SU-DHL-6 (cell line): ENCODE measurements at regions not wholly inside any gene's neighbourhood (a gene's known extent, or its start where the extent isn't known, plus 50 kb on each side); places are given as distances from the start of the nearest gene placed in this dataset.
"Not testable (repeated sequence)": the region's sequence is repeated elsewhere in the genome, so short reads cannot be mapped to it uniquely, and the experiment has no call there.

Source experiments
- H2AFZ ChIP-seq: fragments of 200-600 bp; sonication (generic); 2 replicates; pipeline ENCODE4 v1.6.1; 2014; ENCODE audit warnings: low read depth, mild to moderate bottlenecking, moderate library complexity, mixed read lengths, antibody characterized with exemption, low read length; ENCODE audit not compliant: severe bottlenecking
- H3F3A ChIP-seq: fragments of 200-600 bp; shearing (Covaris generic); 2 replicates; pipeline ENCODE4 v1.6.0; 2016; ENCODE audit warnings: antibody characterized with exemption, mild to moderate bottlenecking; ENCODE audit not compliant: insufficient read depth
- H3K27ac ChIP-seq: fragments of 200-600 bp; sonication (generic); 2 replicates; pipeline ENCODE4 v1.5.1; 2016; ENCODE audit warnings: low read depth, mild to moderate bottlenecking, low read length, moderate library complexity, mixed read lengths
- H3K27me3 ChIP-seq: fragments of 200-600 bp; sonication (generic), shearing (Covaris generic); 2 replicates; pipeline ENCODE4 v1.6.0; 2014; ENCODE audit warnings: mild to moderate bottlenecking, low read length
- H3K36me3 ChIP-seq: fragments of 200-600 bp; sonication (generic); 2 replicates; pipeline ENCODE4 v1.6.1; 2014; ENCODE audit warnings: mild to moderate bottlenecking, low read length, mixed read lengths
- H3K4me2 ChIP-seq: fragments of 300-600, 200-600 bp; shearing (Covaris generic), sonication (generic); 2 replicates; pipeline ENCODE4 v1.6.0; 2014; ENCODE audit warnings: low read length, low read depth, mild to moderate bottlenecking; ENCODE audit not compliant: poor library complexity, severe bottlenecking
- H3K4me3 ChIP-seq: fragments of 200-600 bp; sonication (generic); 2 replicates; pipeline ENCODE4 v1.5.1; 2014; ENCODE audit warnings: antibody characterized with exemption, low read length, mild to moderate bottlenecking, mixed read lengths; ENCODE audit not compliant: insufficient read depth, poor library complexity, severe bottlenecking
- H3K79me2 ChIP-seq: fragments of 200-600 bp; sonication (generic); 2 replicates; pipeline ENCODE4 v1.6.1; 2014; ENCODE audit warnings: mild to moderate bottlenecking, low read length, moderate library complexity; ENCODE audit not compliant: insufficient read depth
- H3K9ac ChIP-seq: fragments of 200-600 bp; sonication (generic); 2 replicates; pipeline ENCODE4 v1.7.0; 2014; ENCODE audit warnings: mild to moderate bottlenecking, low read length
- H3K9me2 ChIP-seq: fragments of 200-600 bp; sonication (generic); replicated peaks from 2 replicates; pipeline ENCODE4 v1.6.1; 2014; ENCODE audit warnings: low read length; ENCODE audit not compliant: insufficient read depth
- H3K9me3 ChIP-seq: fragments of 200-600 bp; sonication (generic); 2 replicates; pipeline ENCODE4 v1.6.1; 2014; ENCODE audit warnings: low read length, mixed read lengths; ENCODE audit not compliant: insufficient read depth
- H4K20me1 ChIP-seq: fragments of 200-600 bp; sonication (generic); 2 replicates; pipeline ENCODE4 v1.6.1; 2014; ENCODE audit warnings: low read depth, mild to moderate bottlenecking, antibody characterized with exemption, low read length, moderate library complexity, mixed read lengths
- CTCF ChIP-seq: fragments of 200-600 bp; sonication (generic); IDR thresholded peaks from one replicate; pipeline ENCODE4 v1.5.1; 2017; ENCODE audit warnings: antibody characterized with exemption, mild to moderate bottlenecking, low read length, moderate library complexity; ENCODE audit not compliant: insufficient read depth, poor library complexity, severe bottlenecking
- EZH2phosphoT487 ChIP-seq: fragments of 200-600 bp; sonication (generic), shearing (Covaris generic); conservative IDR thresholded peaks from 2 replicates; pipeline ENCODE4 v1.6.1; 2018; ENCODE audit warnings: mild to moderate bottlenecking, antibody characterized with exemption, low read length, moderate library complexity, mixed read lengths

DNA sequence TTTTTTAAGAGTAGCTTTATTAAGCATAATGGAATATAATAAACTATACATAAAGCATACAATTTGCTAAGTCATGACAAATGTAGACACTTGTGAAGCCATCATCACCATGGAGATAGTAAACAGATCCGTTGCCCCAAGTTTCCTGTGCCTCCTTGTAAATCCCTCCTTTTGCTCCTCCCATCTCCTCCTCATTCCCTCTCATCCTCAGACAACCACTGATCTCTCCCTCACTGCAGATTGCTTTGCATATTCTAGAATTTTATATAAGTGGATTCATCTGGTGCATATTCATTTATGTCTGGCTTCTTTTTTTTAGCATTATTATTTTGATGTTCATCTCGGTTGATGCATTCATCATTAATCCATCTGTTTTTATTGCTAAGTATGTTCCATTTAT is 67.0 kb downstream of the CYTL1 start:
- Histone ChIP-seq H3F3A (no peaks in the 10 kb centered on the region), H3K9ac (no peak overlapping the region), H3K9me3 (no peaks in the 10 kb centered on the region), H4K20me1 (no peaks in the 10 kb centered on the region), H3K27ac (no peak overlapping the region), H3K79me2 (no peaks in the 10 kb centered on the region), H3K27me3 (no peaks in the 10 kb centered on the region), H3K36me3 (no peaks in the 10 kb centered on the region), H2AFZ (no peak overlapping the region), H3K9me2 (no peaks in the 10 kb centered on the region), H3K4me3 (no peak overlapping the region), H3K4me2 (no peak overlapping the region)
- no peak for TF ChIP-seq CTCF
- no peak for TF ChIP-seq EZH2phosphoT487

DNA sequence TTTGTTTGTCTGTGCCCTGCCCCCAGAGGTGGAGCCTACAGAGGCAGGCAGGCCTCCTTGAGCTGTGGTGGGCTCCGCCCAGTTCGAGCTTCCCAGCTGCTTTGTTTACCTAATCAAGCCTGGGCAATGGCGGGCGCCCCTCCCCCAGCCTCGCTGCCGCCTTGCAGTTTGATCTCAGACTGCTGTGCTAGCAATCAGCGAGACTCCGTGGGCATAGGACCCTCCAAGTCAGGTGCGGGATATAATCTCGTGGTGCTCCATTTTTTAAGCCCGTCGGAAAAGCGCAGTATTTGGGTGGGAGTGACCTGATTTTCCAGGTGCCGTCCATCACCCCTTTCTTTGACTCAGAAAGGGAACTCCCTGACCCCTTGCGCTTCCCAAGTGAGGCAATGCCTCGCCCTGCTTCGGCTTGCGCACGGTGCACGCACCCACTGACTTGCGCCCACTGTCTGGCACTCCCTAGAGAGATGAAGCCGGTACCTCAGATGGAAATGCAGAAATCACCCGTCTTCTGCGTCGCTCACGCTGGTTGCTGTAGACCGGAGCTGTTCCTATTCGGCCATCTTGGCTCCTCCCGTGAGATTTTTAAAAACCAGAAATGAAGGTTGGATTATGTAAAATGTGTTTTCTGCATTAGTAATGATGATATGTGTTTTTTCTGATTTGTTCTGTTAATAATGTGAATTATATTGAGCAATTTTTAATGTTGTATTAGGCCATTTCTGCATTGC is 59.7 kb downstream of the CYTL1 start:
- H3K27me3 ChIP-seq, H2AFZ ChIP-seq, H3K79me2 ChIP-seq, H3K9ac ChIP-seq, H3K4me2 ChIP-seq, H3K27ac ChIP-seq, H3K9me2 ChIP-seq, H3K36me3 ChIP-seq, H3F3A ChIP-seq, H4K20me1 ChIP-seq, H3K4me3 ChIP-seq: not testable (repeated sequence)
- H3K9me3 ChIP-seq = peaks cover 24% of the 10 kb centered on the region; the same call in 1 of the 2 replicates

DNA sequence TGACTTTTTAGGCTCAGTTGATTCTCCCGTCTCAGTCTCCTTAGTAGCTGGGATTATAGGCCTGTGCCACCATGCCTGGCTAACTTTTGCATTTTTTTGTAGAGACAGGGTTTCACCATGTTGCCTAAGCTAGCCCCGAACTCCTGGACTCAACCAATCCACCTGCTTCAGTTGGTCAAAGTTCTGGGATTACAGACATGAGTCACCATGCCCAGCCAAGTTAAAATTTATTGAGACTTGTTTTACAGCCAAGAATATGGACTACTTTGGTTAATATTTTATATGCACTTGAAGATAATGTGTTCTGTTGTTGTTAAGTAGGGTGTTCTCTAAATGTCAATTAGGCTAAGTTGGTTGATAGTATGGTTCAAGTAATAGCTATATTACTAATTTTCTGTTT is 58.7 kb downstream of the CYTL1 start:
- Histone ChIP-seq H2AFZ (no peak overlapping the region), H3F3A (no peaks in the 10 kb centered on the region), H3K9ac (no peak overlapping the region), H4K20me1 (no peaks in the 10 kb centered on the region), H3K9me3 (peaks cover 24% of the 10 kb centered on the region; the same call in 1 of the 2 replicates), H3K9me2 (no peaks in the 10 kb centered on the region), H3K4me2 (no peak overlapping the region), H3K27ac (no peak overlapping the region), H3K27me3 (no peaks in the 10 kb centered on the region), H3K36me3 (0 out of 2 replicates have a peak, but pooled peaks cover 3% of the 10 kb centered on the region), H3K4me3 (no peak overlapping the region), H3K79me2 (no peaks in the 10 kb centered on the region)
- TF ChIP-seq EZH2phosphoT487 (no peak), CTCF (no peak)

DNA sequence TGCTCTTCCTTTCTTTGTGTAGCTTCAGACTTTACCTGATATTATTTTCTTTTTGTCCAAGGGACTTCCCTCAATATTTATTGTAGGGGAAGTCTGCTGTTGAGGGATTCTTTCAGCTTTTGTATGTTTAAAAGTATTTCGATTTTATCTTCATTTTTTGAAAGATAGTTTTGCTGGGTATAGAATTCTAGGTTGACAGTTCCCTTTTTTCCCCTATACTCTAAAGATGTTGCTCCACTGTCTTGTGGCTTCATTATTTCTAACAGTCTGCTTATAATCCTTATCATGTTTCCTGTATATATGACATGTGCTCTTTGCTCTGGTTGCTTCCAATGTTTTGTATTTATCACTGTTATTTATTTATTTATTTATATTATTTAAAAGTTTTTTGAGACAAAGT is 57.3 kb downstream of the CYTL1 start:
- TF ChIP-seq EZH2phosphoT487 = no peak
- TF ChIP-seq CTCF = no peak
- no peaks in the 10 kb centered on the region for H3K27me3 ChIP-seq
- no peak overlapping the region for H2AFZ ChIP-seq
- H3K27ac ChIP-seq = no peak overlapping the region
- H3K4me2 ChIP-seq = no peak overlapping the region
- peaks cover 24% of the 10 kb centered on the region; the same call in 1 of the 2 replicates for H3K9me3 ChIP-seq
- H3K36me3 ChIP-seq = 0 out of 2 replicates have a peak, but pooled peaks cover 3% of the 10 kb centered on the region
- H4K20me1 ChIP-seq = no peaks in the 10 kb centered on the region
- H3K9ac ChIP-seq = no peak overlapping the region
- no peaks in the 10 kb centered on the region for H3K9me2 ChIP-seq
- no peaks in the 10 kb centered on the region for H3F3A ChIP-seq
- H3K79me2 ChIP-seq = no peaks in the 10 kb centered on the region
- no peak overlapping the region for H3K4me3 ChIP-seq
